Fibroblast of skin of scalp (primary cell): ENCODE measurements at regions not wholly inside any gene's neighbourhood (a gene's known extent, or its start where the extent isn't known, plus 50 kb on each side); places are given as distances from the start of the nearest gene placed in this dataset.
"Not testable (repeated sequence)": the region's sequence is repeated elsewhere in the genome, so short reads cannot be mapped to it uniquely, and the experiment has no call there.

Source experiments
- DNase-seq: peaks from one replicate; pipeline ENCODE4 v3.0.0-alpha.2; 2013

GRCh38 chr9:12290166-12290869 is 402.9 kb upstream of the TYRP1 start:
- no peak for DNase-seq

- no peak for DNase-seq
Measured at GRCh38 chr9:12305211-12305610, 388.0 kb upstream of the TYRP1 start.

- DNase-seq = no peak
Measured at GRCh38 chr9:12314589-12314988, 378.6 kb upstream of the TYRP1 start.

GRCh38 chr9:12318732-12319685 is 374.2 kb upstream of the TYRP1 start:
- DNase-seq = no peak

GRCh38 chr9:12329623-12329985 is 363.6 kb upstream of the TYRP1 start:
- no peak for DNase-seq

GRCh38 chr9:12333966-12334365 is 359.2 kb upstream of the TYRP1 start:
- not testable (repeated sequence) for DNase-seq

- no peak for DNase-seq
Measured at GRCh38 chr9:12350775-12351174, 342.4 kb upstream of the TYRP1 start.

GRCh38 chr9:12351293-12352044 is 341.7 kb upstream of the TYRP1 start:
- DNase-seq = no peak

- no peak for DNase-seq
Measured at GRCh38 chr9:12352045-12352315, 341.2 kb upstream of the TYRP1 start.

- no peak for DNase-seq
Measured at GRCh38 chr9:12363439-12363838, 329.7 kb upstream of the TYRP1 start.

- no peak for DNase-seq
Measured at GRCh38 chr9:12368569-12368968, 324.6 kb upstream of the TYRP1 start.

- no peak for DNase-seq
Measured at GRCh38 chr9:12391839-12392509, 301.2 kb upstream of the TYRP1 start.

- no peak for DNase-seq
Measured at GRCh38 chr9:12394105-12394504, 299.1 kb upstream of the TYRP1 start.

GRCh38 chr9:12403721-12404120 is 289.5 kb upstream of the TYRP1 start:
- no peak for DNase-seq

- DNase-seq = no peak
Measured at GRCh38 chr9:12413986-12414385, 279.2 kb upstream of the TYRP1 start.

- DNase-seq = no peak
Measured at GRCh38 chr9:12414514-12414913, 278.7 kb upstream of the TYRP1 start.

- no peak for DNase-seq
Measured at GRCh38 chr9:12415361-12415760, 277.8 kb upstream of the TYRP1 start.

- no peak for DNase-seq
Measured at GRCh38 chr9:12416716-12417115, 276.5 kb upstream of the TYRP1 start.

GRCh38 chr9:12424243-12424642 is 268.9 kb upstream of the TYRP1 start:
- DNase-seq = no peak

- peak; percentile 25 for DNase-seq
Measured at GRCh38 chr9:12425878-12426864, 267.0 kb upstream of the TYRP1 start.

- no peak for DNase-seq
Measured at GRCh38 chr9:12439267-12439666, 253.9 kb upstream of the TYRP1 start.

GRCh38 chr9:12441080-12441479 is 252.1 kb upstream of the TYRP1 start:
- DNase-seq = not testable (repeated sequence)
